HEK293T (cell line): ENCODE measurements at regions not wholly inside any gene's neighbourhood (a gene's known extent, or its start where the extent isn't known, plus 50 kb on each side); places are given as distances from the start of the nearest gene placed in this dataset.

Experiments used
- CTCF ChIA-PET: fragments of 350-600 bp; formaldehyde crosslinking; extraction: SDS; loops from one replicate; lab custom pipeline; 2021; ENCODE audit warnings: antibody characterized with exemption, inconsistent platforms; lab: Yijun Ruan, JAX
- POLR2A ChIA-PET: fragments of 350-600 bp; formaldehyde crosslinking; extraction: SDS; loops from one replicate; lab custom pipeline; 2020; ENCODE audit warnings: antibody characterized with exemption, inconsistent platforms; lab: Yijun Ruan, JAX
- DNase-seq: peaks from one replicate; pipeline ENCODE4 v3.0.0; 2012; ENCODE audit warnings: mixed read lengths; ENCODE audit errors: extremely low spot score
- ARNT ChIP-seq: fragments of 450-650 bp; IDR thresholded peaks from 2 replicates; pipeline ENCODE4 v1.6.1; 2017; ENCODE audit warnings: mild to moderate bottlenecking
- BHLHE40 ChIP-seq: fragments of 450-650 bp; IDR thresholded peaks from 2 replicates; pipeline ENCODE4 v1.6.1; 2016; ENCODE audit warnings: mild to moderate bottlenecking, moderate library complexity, borderline replicate concordance
- CTBP1 ChIP-seq: fragments of 450-650 bp; IDR thresholded peaks from 2 replicates; pipeline ENCODE4 v1.6.1; 2016; ENCODE audit warnings: borderline replicate concordance
- ELF4 ChIP-seq: fragments of 450-650 bp; IDR thresholded peaks from 2 replicates; pipeline ENCODE4 v1.6.1; 2017; ENCODE audit warnings: antibody characterized with exemption
- FOXA1 ChIP-seq: fragments of 450-650 bp; IDR thresholded peaks from 2 replicates; pipeline ENCODE4 v1.6.1; 2016; ENCODE audit warnings: mild to moderate bottlenecking
- FOXK2 ChIP-seq: fragments of 450-650 bp; IDR thresholded peaks from 2 replicates; pipeline ENCODE4 v1.6.1; 2016; ENCODE audit warnings: mild to moderate bottlenecking
- FOXM1 ChIP-seq: fragments of 450-650 bp; IDR thresholded peaks from 2 replicates; pipeline ENCODE4 v1.6.1; 2017; ENCODE audit warnings: mild to moderate bottlenecking, borderline replicate concordance
- HDGF ChIP-seq: fragments of 450-650 bp; IDR thresholded peaks from 2 replicates; pipeline ENCODE4 v1.6.1; 2017; ENCODE audit warnings: antibody characterized with exemption, borderline replicate concordance
- L3MBTL2 ChIP-seq: fragments of 450-650 bp; conservative IDR thresholded peaks from 2 replicates; pipeline ENCODE4 v1.6.1; 2016; ENCODE audit warnings: mild to moderate bottlenecking
- LEF1 ChIP-seq: fragments of 450-650 bp; IDR thresholded peaks from 2 replicates; pipeline ENCODE4 v1.6.1; 2017; ENCODE audit warnings: mild to moderate bottlenecking, borderline replicate concordance
- NFRKB ChIP-seq: fragments of 450-650 bp; IDR thresholded peaks from 2 replicates; pipeline ENCODE4 v1.6.1; 2016; ENCODE audit warnings: mild to moderate bottlenecking, moderate library complexity
- SP1 ChIP-seq: fragments of 450-650 bp; IDR thresholded peaks from 2 replicates; pipeline ENCODE4 v1.6.1; 2017
- SUZ12 ChIP-seq: fragments of 450-650 bp; IDR thresholded peaks from 2 replicates; pipeline ENCODE4 v1.6.1; 2016; ENCODE audit warnings: mild to moderate bottlenecking
- TARDBP ChIP-seq: fragments of 450-650 bp; IDR thresholded peaks from 2 replicates; pipeline ENCODE4 v1.6.1; 2016
- ZNF384 ChIP-seq: fragments of 450-650 bp; IDR thresholded peaks from 2 replicates; pipeline ENCODE4 v1.6.1; 2016
- TF ChIP-seq, protein P1 (sequence below): fragments of 450-650 bp; IDR thresholded peaks from 2 replicates; pipeline ENCODE4 v1.6.1; 2016

DNA sequence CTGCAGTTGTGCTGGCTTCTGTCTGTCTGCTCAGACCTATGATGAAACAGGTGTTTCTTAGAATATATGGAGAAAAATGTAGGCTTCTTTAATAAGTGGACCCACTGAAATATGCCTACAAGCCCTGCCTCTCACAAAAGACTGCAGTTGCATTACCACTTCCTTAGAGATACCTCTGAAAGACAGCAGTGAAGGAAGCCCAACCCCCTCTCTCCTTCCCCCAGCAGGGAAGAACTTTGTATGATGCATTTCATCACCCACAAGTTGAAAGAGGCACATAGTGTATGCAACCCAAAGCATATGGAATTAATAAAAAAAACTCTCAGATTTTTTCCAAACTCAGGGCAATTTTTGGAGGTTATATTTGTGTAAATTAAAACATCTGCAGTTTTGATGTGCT, 916.7 kb downstream of the TECRL start:
- no peak for DNase-seq
- TF ChIP-seq HDGF (no peak), ARNT (no peak), CTBP1 (no peak), FOXM1 (no peak), L3MBTL2 (no peak), BHLHE40 (no peak), LEF1 (no peak), FOXA1 (no peak), SUZ12 (no peak), NFRKB (no peak), ELF4 (no peak), TARDBP (no peak), ZNF384 (no peak)
- TF ChIP-seq, protein P1, sequence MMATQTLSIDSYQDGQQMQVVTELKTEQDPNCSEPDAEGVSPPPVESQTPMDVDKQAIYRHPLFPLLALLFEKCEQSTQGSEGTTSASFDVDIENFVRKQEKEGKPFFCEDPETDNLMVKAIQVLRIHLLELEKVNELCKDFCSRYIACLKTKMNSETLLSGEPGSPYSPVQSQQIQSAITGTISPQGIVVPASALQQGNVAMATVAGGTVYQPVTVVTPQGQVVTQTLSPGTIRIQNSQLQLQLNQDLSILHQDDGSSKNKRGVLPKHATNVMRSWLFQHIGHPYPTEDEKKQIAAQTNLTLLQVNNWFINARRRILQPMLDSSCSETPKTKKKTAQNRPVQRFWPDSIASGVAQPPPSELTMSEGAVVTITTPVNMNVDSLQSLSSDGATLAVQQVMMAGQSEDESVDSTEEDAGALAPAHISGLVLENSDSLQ = no peak
- CTCF ChIA-PET = no interaction called here
- POLR2A ChIA-PET = interaction anchor here (0.6 kb wide), 1 partner anchor 8 kb away, joined by 3 read pairs; no protein-coding TSS in a partner anchor

GRCh38 chr4:63464393-63464792, 944.9 kb downstream of the TECRL start:
- POLR2A ChIA-PET = no interaction called here
- TF ChIP-seq, protein P1 = no peak
- TF ChIP-seq FOXM1 = no peak
- no peak for TF ChIP-seq FOXA1
- TF ChIP-seq NFRKB = no peak
- TF ChIP-seq L3MBTL2 = no peak
- no peak for TF ChIP-seq ELF4
- no peak for TF ChIP-seq FOXK2
- no peak for TF ChIP-seq BHLHE40
- no peak for TF ChIP-seq SUZ12
- DNase-seq = no peak
- CTCF ChIA-PET = no interaction called here

GRCh38 chr4:63460075-63460474, 949.2 kb downstream of the TECRL start:
- no peak for DNase-seq
- TF ChIP-seq ZNF384 (no peak), CTBP1 (no peak), HDGF (no peak), ELF4 (no peak), FOXA1 (no peak), SP1 (no peak), FOXM1 (no peak), SUZ12 (no peak), NFRKB (no peak), ARNT (no peak), FOXK2 (no peak), TARDBP (no peak), BHLHE40 (no peak), LEF1 (no peak)
- TF ChIP-seq, protein P1 = no peak
- POLR2A ChIA-PET = no interaction called here
- CTCF ChIA-PET = no interaction called here

DNA sequence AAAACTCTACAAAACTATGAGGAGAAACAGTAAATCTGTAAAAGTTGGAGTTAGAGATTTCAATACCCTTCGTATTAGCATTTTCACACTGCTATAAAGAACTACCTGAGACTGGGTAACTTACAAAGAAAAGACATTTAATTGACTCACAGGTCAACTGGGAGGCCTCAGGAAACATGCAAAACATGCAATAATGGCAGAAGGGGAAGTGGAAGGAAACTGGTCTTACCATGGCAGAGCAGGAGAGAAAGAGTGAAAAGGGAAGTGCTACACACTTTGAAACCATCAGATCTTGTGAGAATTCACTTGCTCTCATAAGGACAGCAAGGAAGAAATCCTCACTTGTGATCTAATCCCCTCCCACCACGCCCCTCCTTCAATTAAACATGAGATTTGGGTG, 949.9 kb downstream of the TECRL start:
- ChIA-PET CTCF (no interaction called here), POLR2A (no interaction called here)
- TF ChIP-seq NFRKB = no peak
- TF ChIP-seq SUZ12 = no peak
- no peak for TF ChIP-seq SP1
- no peak for TF ChIP-seq BHLHE40
- no peak for TF ChIP-seq HDGF
- no peak for TF ChIP-seq FOXM1
- TF ChIP-seq L3MBTL2 = no peak
- no peak for TF ChIP-seq FOXA1
- TF ChIP-seq TARDBP = no peak
- TF ChIP-seq ZNF384 = no peak
- DNase-seq = no peak

- DNase-seq = no peak
- CTCF ChIA-PET = no interaction called here
- POLR2A ChIA-PET = no interaction called here
- TF ChIP-seq ELF4 (no peak), NFRKB (no peak), HDGF (no peak), ZNF384 (no peak), LEF1 (no peak), FOXM1 (no peak), TARDBP (no peak), ARNT (no peak)
These were observed 951.2 kb downstream of the TECRL start for GRCh38 chr4:63458010-63458409.

DNA sequence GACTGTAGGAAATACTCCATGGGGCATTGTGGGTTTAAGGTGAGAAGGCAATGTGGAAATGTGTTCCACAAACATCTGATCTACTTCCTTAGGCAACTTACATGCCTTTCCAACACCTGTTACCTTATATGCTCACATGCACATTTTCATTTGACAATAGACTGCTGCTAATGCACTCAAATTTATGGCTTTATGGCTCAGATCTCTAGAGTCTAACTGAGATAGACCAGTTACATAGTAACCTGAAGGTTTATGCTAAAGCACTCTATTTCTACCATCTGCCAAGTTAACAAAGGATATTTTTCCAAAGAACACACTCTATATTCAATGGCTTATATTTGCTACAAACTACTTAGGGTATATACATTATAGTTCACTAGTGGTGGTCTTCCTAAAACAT, 969.0 kb downstream of the TECRL start:
- ChIA-PET CTCF (no interaction called here), POLR2A (no interaction called here)
- TF ChIP-seq BHLHE40 = no peak
- TF ChIP-seq L3MBTL2 = no peak
- no peak for TF ChIP-seq FOXK2
- no peak for TF ChIP-seq ZNF384
- TF ChIP-seq NFRKB = no peak
- TF ChIP-seq SP1 = no peak
- TF ChIP-seq ELF4 = no peak
- no peak for TF ChIP-seq FOXA1
- TF ChIP-seq, protein P1 = no peak
- TF ChIP-seq TARDBP = no peak
- no peak for TF ChIP-seq LEF1
- TF ChIP-seq FOXM1 = no peak
- DNase-seq = no peak
